ENCODE measurements at regions not wholly inside any gene's neighbourhood (a gene's known extent, or its start where the extent isn't known, plus 50 kb on each side); places are given as distances from the start of the nearest gene placed in this dataset.

- TF ChIP-seq SAP30 (IDR thresholded peaks at IDR 0.05; ENCODE audit: borderline replicate concordance, insufficient read depth, low read depth, low read length, poor library complexity, severe bottlenecking), result no peak
- TF ChIP-seq ZNF436 (CRISPR knock-in tag; IDR thresholded peaks at IDR 0.05), result no peak
- TF ChIP-seq ZNF717 (CRISPR knock-in tag; IDR thresholded peaks at IDR 0.05), result no peak
- TF ChIP-seq TEAD1 (CRISPR knock-in tag; IDR thresholded peaks at IDR 0.05), result 0 out of 4 replicates have a peak, but pooled peaks of 1 of the 2 experiments have one; percentile 32
- no peak for TF ChIP-seq CHD4 (IDR thresholded peaks at IDR 0.05; ENCODE audit: insufficient read depth, insufficient replicate concordance, low read depth, low read length, poor library complexity, severe bottlenecking)
- TF ChIP-seq ZNF140 (CRISPR knock-in tag; IDR thresholded peaks at IDR 0.05), result no peak
- TF ChIP-seq SUPT5H (IDR thresholded peaks at IDR 0.05), result no peak
- no peak for TF ChIP-seq MAFG (tag; conservative IDR thresholded peaks at IDR 0.05)
- no peak for TF ChIP-seq XRCC4 (IDR thresholded peaks at IDR 0.05; ENCODE audit: extremely low read depth, insufficient read depth, insufficient read length)
- TF ChIP-seq, protein P1, sequence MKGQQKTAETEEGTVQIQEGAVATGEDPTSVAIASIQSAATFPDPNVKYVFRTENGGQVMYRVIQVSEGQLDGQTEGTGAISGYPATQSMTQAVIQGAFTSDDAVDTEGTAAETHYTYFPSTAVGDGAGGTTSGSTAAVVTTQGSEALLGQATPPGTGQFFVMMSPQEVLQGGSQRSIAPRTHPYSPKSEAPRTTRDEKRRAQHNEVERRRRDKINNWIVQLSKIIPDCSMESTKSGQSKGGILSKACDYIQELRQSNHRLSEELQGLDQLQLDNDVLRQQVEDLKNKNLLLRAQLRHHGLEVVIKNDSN (CRISPR knock-in tag; IDR thresholded peaks at IDR 0.05), result peak; percentile 62
- TF ChIP-seq ZSCAN32 (CRISPR knock-in tag; IDR thresholded peaks at IDR 0.05), result no peak
- no peak for TF ChIP-seq BCL6 (CRISPR knock-in tag; IDR thresholded peaks at IDR 0.05)
- TF ChIP-seq ZNF780A (CRISPR knock-in tag; IDR thresholded peaks at IDR 0.05), result no peak
- TF ChIP-seq POU5F1 (IDR thresholded peaks at IDR 0.05; ENCODE audit: borderline replicate concordance, low read depth, low read length, partially characterized antibody), result no peak
- no peak for TF ChIP-seq POLR3A (IDR thresholded peaks at IDR 0.05; ENCODE audit: borderline replicate concordance, extremely low read depth, insufficient read depth, insufficient read length)
- TF ChIP-seq NCOA4 (IDR thresholded peaks at IDR 0.05; ENCODE audit: partially characterized antibody), result no peak
- no peak for TF ChIP-seq BCLAF1 (IDR thresholded peaks at IDR 0.05; ENCODE audit: borderline replicate concordance in 1 of 2, control insufficient read depth in 1 of 2, low read depth in 2 of 2, low read length in 1 of 2)
- TF ChIP-seq CBX2 (IDR thresholded peaks at IDR 0.05; ENCODE audit: insufficient read depth, low read length, poor library complexity, severe bottlenecking), result no peak
- no peak for TF ChIP-seq GTF2B (IDR thresholded peaks at IDR 0.05; ENCODE audit: extremely low read depth, insufficient read length)
- peak; percentile 56 for TF ChIP-seq RAD51 (IDR thresholded peaks at IDR 0.05; ENCODE audit: borderline replicate concordance, low read depth)
- TF ChIP-seq, protein P2, sequence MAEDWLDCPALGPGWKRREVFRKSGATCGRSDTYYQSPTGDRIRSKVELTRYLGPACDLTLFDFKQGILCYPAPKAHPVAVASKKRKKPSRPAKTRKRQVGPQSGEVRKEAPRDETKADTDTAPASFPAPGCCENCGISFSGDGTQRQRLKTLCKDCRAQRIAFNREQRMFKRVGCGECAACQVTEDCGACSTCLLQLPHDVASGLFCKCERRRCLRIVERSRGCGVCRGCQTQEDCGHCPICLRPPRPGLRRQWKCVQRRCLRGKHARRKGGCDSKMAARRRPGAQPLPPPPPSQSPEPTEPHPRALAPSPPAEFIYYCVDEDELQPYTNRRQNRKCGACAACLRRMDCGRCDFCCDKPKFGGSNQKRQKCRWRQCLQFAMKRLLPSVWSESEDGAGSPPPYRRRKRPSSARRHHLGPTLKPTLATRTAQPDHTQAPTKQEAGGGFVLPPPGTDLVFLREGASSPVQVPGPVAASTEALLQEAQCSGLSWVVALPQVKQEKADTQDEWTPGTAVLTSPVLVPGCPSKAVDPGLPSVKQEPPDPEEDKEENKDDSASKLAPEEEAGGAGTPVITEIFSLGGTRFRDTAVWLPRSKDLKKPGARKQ (CRISPR knock-in tag; IDR thresholded peaks at IDR 0.05), result no peak
- no peak for TF ChIP-seq BRD4 (IDR thresholded peaks at IDR 0.05)
These were observed 66.8 kb upstream of the RFLNA start (continued) for GRCh38 chr12:124227951-124228711.
